Mesenchymal stem cell (in vitro differentiated cells and primary cell): ENCODE measurements at regions not wholly inside any gene's neighbourhood (a gene's known extent, or its start where the extent isn't known, plus 50 kb on each side); places are given as distances from the start of the nearest gene placed in this dataset.

ENCODE experiments used
- DNase-seq: peaks from one replicate; pipeline ENCODE4 v3.0.0-alpha.2; 2013
- H2AFZ ChIP-seq: one replicate; pipeline ENCODE4 v1.6.1; 2013; ENCODE audit warnings: low read depth, mild to moderate bottlenecking, control low read depth, inconsistent platforms, low read length, moderate library complexity
- H2AK5ac ChIP-seq: 2 replicates; pipeline ENCODE4 v1.6.1; 2013; ENCODE audit warnings: low read length, moderate library complexity, mild to moderate bottlenecking, inconsistent platforms; ENCODE audit not compliant: severe bottlenecking
- H2BK120ac ChIP-seq: one replicate; pipeline ENCODE4 v1.6.1; 2013; ENCODE audit warnings: low read depth, mild to moderate bottlenecking, inconsistent platforms, low read length, moderate library complexity
- H2BK12ac ChIP-seq, 2 experiments: one replicate each; pipeline ENCODE4 v1.6.1; 2013; ENCODE audit warnings: inconsistent platforms in 2 of 2, low read length in 2 of 2, mild to moderate bottlenecking in 2 of 2, moderate library complexity in 2 of 2, control low read depth in 1 of 2
- H2BK15ac ChIP-seq: one replicate; pipeline ENCODE4 v1.6.1; 2013; ENCODE audit warnings: mild to moderate bottlenecking, low read depth, inconsistent platforms; ENCODE audit not compliant: poor library complexity, severe bottlenecking
- H2BK5ac ChIP-seq: 2 replicates; pipeline ENCODE4 v1.6.1; 2013; ENCODE audit warnings: low read depth, mild to moderate bottlenecking, low read length, control low read depth, inconsistent platforms; ENCODE audit not compliant: poor library complexity, severe bottlenecking
- H3K14ac ChIP-seq, 2 experiments: one replicate each; pipeline ENCODE4 v1.6.1; 2013; ENCODE audit warnings: inconsistent platforms in 2 of 2, low read length in 2 of 2, control low read depth in 1 of 2, mild to moderate bottlenecking in 1 of 2, moderate library complexity in 1 of 2
- H3K18ac ChIP-seq, 2 experiments: one replicate each; pipeline ENCODE4 v1.6.1; 2013; ENCODE audit warnings: inconsistent platforms in 2 of 2, low read length in 2 of 2, control low read depth in 1 of 2, low read depth in 1 of 2, mild to moderate bottlenecking in 1 of 2
- H3K23ac ChIP-seq, 2 experiments: one replicate each; pipeline ENCODE4 v1.6.1; 2013; ENCODE audit warnings: inconsistent platforms in 2 of 2, low read length in 2 of 2, mild to moderate bottlenecking in 2 of 2, moderate library complexity in 2 of 2, control low read depth in 1 of 2
- H3K27ac ChIP-seq: 2 replicates; pipeline ENCODE4 v1.5.1; 2013; ENCODE audit warnings: mild to moderate bottlenecking, moderate library complexity, low read length, control low read depth, inconsistent platforms; ENCODE audit not compliant: poor library complexity, severe bottlenecking
- H3K27me3 ChIP-seq, 2 experiments: 2 replicates each; pipeline versions ENCODE4 v1.6.1 to v1.7.0; 2013; ENCODE audit warnings: low read length in 2 of 2, mild to moderate bottlenecking in 2 of 2, moderate library complexity in 2 of 2, control low read depth in 1 of 2, inconsistent platforms in 1 of 2; ENCODE audit not compliant: control insufficient read depth in 1 of 2, insufficient read depth in 1 of 2
- H3K36me3 ChIP-seq, 2 experiments: 2 replicates each; pipeline versions ENCODE4 v1.6.1 to v1.7.0; 2013; ENCODE audit warnings: low read length in 2 of 2, control low read depth in 1 of 2, inconsistent platforms in 1 of 2, low read depth in 1 of 2, mild to moderate bottlenecking in 1 of 2; ENCODE audit not compliant: insufficient read depth in 2 of 2, control insufficient read depth in 1 of 2
- H3K4ac ChIP-seq, 2 experiments: one replicate each; pipeline ENCODE4 v1.6.1; 2013; ENCODE audit warnings: inconsistent platforms in 2 of 2, low read length in 2 of 2, mild to moderate bottlenecking in 2 of 2, moderate library complexity in 2 of 2, control low read depth in 1 of 2, low read depth in 1 of 2
- H3K4me1 ChIP-seq: 2 replicates; pipeline ENCODE4 v1.6.1; 2013; ENCODE audit warnings: low read depth, low read length, control low read depth; ENCODE audit not compliant: control insufficient read depth, insufficient read depth
- H3K4me2 ChIP-seq: 2 replicates; pipeline ENCODE4 v1.6.1; 2013; ENCODE audit warnings: low read length, mild to moderate bottlenecking, inconsistent platforms; ENCODE audit not compliant: poor library complexity, severe bottlenecking
- H3K4me3 ChIP-seq, 2 experiments: 2 replicates each; pipeline versions ENCODE4 v1.5.1 to v1.7.0; 2013; ENCODE audit warnings: low read length in 2 of 2, mild to moderate bottlenecking in 2 of 2, control low read depth in 1 of 2, low read depth in 1 of 2; ENCODE audit not compliant: insufficient read depth in 1 of 2
- H3K79me1 ChIP-seq: replicated peaks from 2 replicates; pipeline ENCODE4 v1.6.1; 2013; ENCODE audit warnings: mild to moderate bottlenecking, control low read depth, low read length, inconsistent platforms; ENCODE audit not compliant: poor library complexity, severe bottlenecking
- H3K9ac ChIP-seq: 2 replicates; pipeline ENCODE4 v1.7.0; 2013; ENCODE audit warnings: mild to moderate bottlenecking, low read length, moderate library complexity
- H3K9me3 ChIP-seq: 2 replicates; pipeline ENCODE4 v1.7.0; 2013; ENCODE audit warnings: mild to moderate bottlenecking, low read length; ENCODE audit not compliant: control insufficient read depth
- H4K8ac ChIP-seq: one replicate; pipeline ENCODE4 v1.6.1; 2013; ENCODE audit warnings: inconsistent platforms, mild to moderate bottlenecking, low read length, moderate library complexity
- H4K91ac ChIP-seq: one replicate; pipeline ENCODE4 v1.6.1; 2013; ENCODE audit warnings: mild to moderate bottlenecking, low read length, inconsistent platforms
- WGBS: methylation state at CpG from one replicate; pipeline ENCODE4 v1.1.7; 2013; ENCODE audit warnings: mixed read lengths; 5-methylcytosine and 5-hydroxymethylcytosine counted together

- Histone ChIP-seq H3K18ac (no peak overlapping the region), H3K79me1 (no peaks in the 10 kb centered on the region), H3K9ac (no peak overlapping the region), H3K9me3 (no peaks in the 10 kb centered on the region), H2BK12ac (no peak overlapping the region), H3K4ac (no peak overlapping the region), H4K91ac (no peak overlapping the region), H2AK5ac (no peak overlapping the region), H3K36me3 (no peaks in the 10 kb centered on the region), H3K27ac (no peak overlapping the region), H3K14ac (no peak overlapping the region), H2BK120ac (no peak overlapping the region), H3K4me3 (no peak overlapping the region), H3K4me1 (no peaks in the 10 kb centered on the region), H2AFZ (no peak overlapping the region), H3K23ac (no peak overlapping the region), H2BK5ac (no peak overlapping the region), H3K4me2 (no peak overlapping the region), H2BK15ac (no peak overlapping the region), H3K27me3 (peaks cover 0 to 3% of the 10 kb centered on the region in 2 experiments), H4K8ac (no peak overlapping the region)
- no peak for DNase-seq
- 10% methylated on average over 2 of the region's 2 CpGs for WGBS
These were observed 277.8 kb upstream of the FBXL7 start for GRCh38 chr5:15222156-15222555.

- Histone ChIP-seq H3K27me3 (peaks cover 0 to 3% of the 10 kb centered on the region in 2 experiments), H3K9me3 (no peaks in the 10 kb centered on the region), H2BK120ac (no peak overlapping the region), H3K79me1 (no peaks in the 10 kb centered on the region), H3K9ac (no peak overlapping the region), H3K14ac (no peak overlapping the region), H2AFZ (no peak overlapping the region), H3K18ac (no peak overlapping the region), H3K27ac (no peak overlapping the region), H4K91ac (no peak overlapping the region), H2BK15ac (no peak overlapping the region), H2AK5ac (no peak overlapping the region), H4K8ac (no peak overlapping the region), H3K4me1 (no peaks in the 10 kb centered on the region), H3K4me3 (no peak overlapping the region), H2BK12ac (no peak overlapping the region), H3K23ac (no peak overlapping the region), H3K36me3 (no peaks in the 10 kb centered on the region), H2BK5ac (no peak overlapping the region), H3K4ac (no peak overlapping the region), H3K4me2 (no peak overlapping the region)
- no peak for DNase-seq
- 91% methylated on average over 5 of the region's 5 CpGs for WGBS
These were observed 279.3 kb upstream of the FBXL7 start for GRCh38 chr5:15220642-15221173.

GRCh38 chr5:15215056-15215455 lies 284.9 kb upstream of the FBXL7 start:
- H2BK12ac ChIP-seq = no peak overlapping the region
- no peaks in the 10 kb centered on the region for H3K79me1 ChIP-seq
- no peak overlapping the region for H3K18ac ChIP-seq
- no peak overlapping the region for H4K91ac ChIP-seq
- no peak overlapping the region for H4K8ac ChIP-seq
- H2BK120ac ChIP-seq = no peak overlapping the region
- WGBS = 80% methylated on average over 2 of the region's 2 CpGs
- no peak overlapping the region for H3K4me3 ChIP-seq
- no peak overlapping the region for H3K27ac ChIP-seq
- no peak overlapping the region for H2BK15ac ChIP-seq
- H3K23ac ChIP-seq = no peak overlapping the region
- H2AK5ac ChIP-seq = no peak overlapping the region
- H2AFZ ChIP-seq = no peak overlapping the region
- no peak overlapping the region for H3K9ac ChIP-seq
- no peak overlapping the region for H3K4ac ChIP-seq
- H3K4me2 ChIP-seq = no peak overlapping the region
- peaks cover 15% of the 10 kb centered on the region for H3K9me3 ChIP-seq
- no peak overlapping the region for H3K14ac ChIP-seq
- H2BK5ac ChIP-seq = no peak overlapping the region
- H3K27me3 ChIP-seq = no peaks in the 10 kb centered on the region
- DNase-seq = no peak
- H3K4me1 ChIP-seq = no peaks in the 10 kb centered on the region
- no peaks in the 10 kb centered on the region for H3K36me3 ChIP-seq

- Histone ChIP-seq H3K4me3 (no peak overlapping the region), H3K79me1 (no peaks in the 10 kb centered on the region), H3K23ac (no peak overlapping the region), H3K9ac (no peak overlapping the region), H2BK12ac (no peak overlapping the region), H3K27me3 (no peaks in the 10 kb centered on the region), H2BK15ac (no peak overlapping the region), H3K4ac (no peak overlapping the region), H3K9me3 (peaks cover 15% of the 10 kb centered on the region), H3K4me2 (no peak overlapping the region), H2AK5ac (no peak overlapping the region), H4K8ac (no peak overlapping the region), H3K36me3 (no peaks in the 10 kb centered on the region), H2AFZ (no peak overlapping the region), H3K14ac (no peak overlapping the region), H4K91ac (no peak overlapping the region), H3K27ac (no peak overlapping the region), H3K18ac (no peak overlapping the region), H3K4me1 (no peaks in the 10 kb centered on the region), H2BK5ac (no peak overlapping the region), H2BK120ac (no peak overlapping the region)
- WGBS = 93% methylated on average over 1 of the region's 1 CpG
- DNase-seq = no peak
These were observed 286.0 kb upstream of the FBXL7 start for GRCh38 chr5:15214010-15214409.
